Astrocyte (in vitro differentiated cells and primary cell): ENCODE measurements at regions not wholly inside any gene's neighbourhood (a gene's known extent, or its start where the extent isn't known, plus 50 kb on each side); places are given as distances from the start of the nearest gene placed in this dataset.
A peak's percentile ranks its signal among the peaks of the same experiment; 100 is the strongest.

Experiments used
- DNase-seq: peaks from one replicate; pipeline ENCODE4 v3.0.0-alpha.2; 2010; ENCODE audit warnings: low read depth
- FAIRE-seq: peaks from 2 replicates; lab custom pipeline; 2011; peaks lifted over from hg19 to GRCh38; lab: Jason Lieb, UNC
- H2AFZ ChIP-seq: 2 replicates; pipeline ENCODE4 v1.6.0; 2012; ENCODE audit warnings: low read depth, low read length, inconsistent platforms
- H3K27ac ChIP-seq: 2 replicates; pipeline ENCODE4 v1.5.1; 2011; ENCODE audit warnings: low read depth, low read length, inconsistent platforms
- H3K27me3 ChIP-seq: 2 replicates; pipeline ENCODE4 v1.6.0; 2011; ENCODE audit warnings: low read length, inconsistent platforms; ENCODE audit not compliant: insufficient read depth
- H3K36me3 ChIP-seq: 2 replicates; pipeline ENCODE4 v1.5.1; 2011; ENCODE audit warnings: low read length, inconsistent platforms; ENCODE audit not compliant: insufficient read depth
- H3K4me1 ChIP-seq: 2 replicates; pipeline ENCODE4 v1.5.1; 2011; ENCODE audit warnings: low read length, inconsistent platforms; ENCODE audit not compliant: insufficient read depth
- H3K4me2 ChIP-seq: 2 replicates; pipeline ENCODE4 v1.6.0; 2012; ENCODE audit warnings: low read length, inconsistent platforms
- H3K4me3 ChIP-seq: 2 replicates; pipeline ENCODE4 v1.5.1; 2011; ENCODE audit warnings: low read depth, mild to moderate bottlenecking, low read length, inconsistent platforms; ENCODE audit not compliant: insufficient read depth
- H3K79me2 ChIP-seq: 2 replicates; pipeline ENCODE4 v1.6.0; 2012; ENCODE audit warnings: mild to moderate bottlenecking, low read length, inconsistent platforms; ENCODE audit not compliant: insufficient read depth
- H3K9ac ChIP-seq: 2 replicates; pipeline ENCODE4 v1.6.0; 2012; ENCODE audit warnings: mild to moderate bottlenecking, low read length, inconsistent platforms
- H3K9me3 ChIP-seq: 2 replicates; pipeline ENCODE4 v1.5.1; 2012; ENCODE audit warnings: low read depth, mild to moderate bottlenecking, low read length, inconsistent platforms; ENCODE audit not compliant: insufficient read depth
- H4K20me1 ChIP-seq: 2 replicates; pipeline ENCODE4 v1.6.0; 2012; ENCODE audit warnings: low read length, inconsistent platforms; ENCODE audit not compliant: insufficient read depth
- H3K27ac Mint-ChIP-seq: one replicate; pipeline ENCODE4 v1.8.0; 2021; ENCODE audit warnings: mild to moderate bottlenecking, mixed read lengths; ENCODE audit not compliant: unreplicated experiment
- H3K27me3 Mint-ChIP-seq: one replicate; pipeline ENCODE4 v1.8.0; 2021; ENCODE audit warnings: low read depth, mixed read lengths; ENCODE audit not compliant: unreplicated experiment
- H3K36me3 Mint-ChIP-seq: one replicate; pipeline ENCODE4 v1.8.0; 2021; ENCODE audit warnings: low read depth, mixed read lengths; ENCODE audit not compliant: unreplicated experiment
- H3K4me1 Mint-ChIP-seq: one replicate; pipeline ENCODE4 v1.8.0; 2021; ENCODE audit warnings: low read depth, mixed read lengths; ENCODE audit not compliant: unreplicated experiment
- H3K4me3 Mint-ChIP-seq: one replicate; pipeline ENCODE4 v1.8.0; 2021; ENCODE audit warnings: mild to moderate bottlenecking, moderate library complexity, mixed read lengths; ENCODE audit not compliant: unreplicated experiment
- H3K9me3 Mint-ChIP-seq: one replicate; pipeline ENCODE4 v1.8.0; 2021; ENCODE audit warnings: mild to moderate bottlenecking, mixed read lengths; ENCODE audit not compliant: unreplicated experiment
- EZH2 ChIP-seq: IDR thresholded peaks from 2 replicates; pipeline ENCODE4 v1.6.1; 2012; ENCODE audit warnings: mild to moderate bottlenecking, low read length, inconsistent platforms; ENCODE audit not compliant: insufficient read depth
- TF ChIP-seq, protein P1 (sequence below): IDR thresholded peaks from 2 replicates; pipeline ENCODE4 v1.5.1; 2011; ENCODE audit warnings: low read depth, mild to moderate bottlenecking, inconsistent platforms, low read length, moderate library complexity; ENCODE audit not compliant: insufficient read depth

DNA sequence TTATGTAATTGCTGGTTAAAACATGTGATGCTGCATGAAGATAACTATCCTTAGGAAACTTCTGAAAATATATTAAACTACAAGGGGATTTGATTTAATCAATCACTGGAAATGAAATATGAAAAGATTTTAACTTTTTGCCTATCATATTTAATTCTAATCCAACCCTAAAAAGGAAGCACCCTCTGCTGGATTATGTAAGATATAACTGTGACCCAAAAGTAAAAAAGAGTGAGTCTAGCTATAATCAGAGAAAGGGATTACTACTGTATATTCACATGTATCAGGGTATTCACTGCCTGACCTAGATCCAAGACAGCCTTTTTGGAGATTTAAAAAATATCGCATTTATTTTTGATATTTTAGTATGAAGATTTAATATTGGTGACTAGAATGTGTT lies 295.5 kb downstream of the MDFIC start:
- FAIRE-seq = no peak
- H3K4me3 Mint-ChIP-seq = no peak overlapping the region
- Histone ChIP-seq H3K4me2 (no peak overlapping the region), H3K27ac (no peak overlapping the region), H3K4me3 (no peak overlapping the region), H3K27me3 (no peaks in the 10 kb centered on the region), H3K36me3 (no peaks in the 10 kb centered on the region), H2AFZ (no peak overlapping the region), H3K9ac (no peak overlapping the region), H3K4me1 (no peaks in the 10 kb centered on the region), H3K79me2 (no peaks in the 10 kb centered on the region), H4K20me1 (no peaks in the 10 kb centered on the region), H3K9me3 (no peaks in the 10 kb centered on the region)
- DNase-seq = no peak
- no peaks in the 10 kb centered on the region for H3K27me3 Mint-ChIP-seq
- no peak overlapping the region for H3K27ac Mint-ChIP-seq
- H3K36me3 Mint-ChIP-seq = no peaks in the 10 kb centered on the region
- TF ChIP-seq EZH2 = no peak
- TF ChIP-seq, protein P1, sequence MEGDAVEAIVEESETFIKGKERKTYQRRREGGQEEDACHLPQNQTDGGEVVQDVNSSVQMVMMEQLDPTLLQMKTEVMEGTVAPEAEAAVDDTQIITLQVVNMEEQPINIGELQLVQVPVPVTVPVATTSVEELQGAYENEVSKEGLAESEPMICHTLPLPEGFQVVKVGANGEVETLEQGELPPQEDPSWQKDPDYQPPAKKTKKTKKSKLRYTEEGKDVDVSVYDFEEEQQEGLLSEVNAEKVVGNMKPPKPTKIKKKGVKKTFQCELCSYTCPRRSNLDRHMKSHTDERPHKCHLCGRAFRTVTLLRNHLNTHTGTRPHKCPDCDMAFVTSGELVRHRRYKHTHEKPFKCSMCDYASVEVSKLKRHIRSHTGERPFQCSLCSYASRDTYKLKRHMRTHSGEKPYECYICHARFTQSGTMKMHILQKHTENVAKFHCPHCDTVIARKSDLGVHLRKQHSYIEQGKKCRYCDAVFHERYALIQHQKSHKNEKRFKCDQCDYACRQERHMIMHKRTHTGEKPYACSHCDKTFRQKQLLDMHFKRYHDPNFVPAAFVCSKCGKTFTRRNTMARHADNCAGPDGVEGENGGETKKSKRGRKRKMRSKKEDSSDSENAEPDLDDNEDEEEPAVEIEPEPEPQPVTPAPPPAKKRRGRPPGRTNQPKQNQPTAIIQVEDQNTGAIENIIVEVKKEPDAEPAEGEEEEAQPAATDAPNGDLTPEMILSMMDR = no peak
- H3K4me1 Mint-ChIP-seq = peaks cover 10% of the 10 kb centered on the region
- H3K9me3 Mint-ChIP-seq = peaks cover 3% of the 10 kb centered on the region

DNA sequence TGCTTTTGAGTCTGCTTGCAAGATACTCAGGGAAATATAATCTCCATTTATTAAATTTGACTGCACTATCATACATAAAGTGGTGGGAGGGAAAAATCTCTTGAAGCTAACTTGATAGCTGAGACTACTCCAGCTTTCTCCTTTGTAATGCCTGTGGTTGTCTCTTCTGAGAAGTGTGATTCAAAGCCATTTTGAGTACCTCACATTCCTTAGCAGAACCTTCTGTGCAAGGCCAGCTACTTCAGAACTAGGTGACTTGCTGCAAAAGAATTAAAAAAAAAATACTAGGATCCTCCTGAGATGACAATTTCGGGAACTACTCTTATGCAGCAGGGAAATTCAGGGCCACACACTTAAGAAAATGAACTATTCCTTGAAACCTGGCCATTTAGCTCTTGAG lies 294.8 kb downstream of the MDFIC start:
- no peak overlapping the region for H3K9ac ChIP-seq
- no peaks in the 10 kb centered on the region for H3K36me3 Mint-ChIP-seq
- no peaks in the 10 kb centered on the region for H3K27me3 Mint-ChIP-seq
- no peaks in the 10 kb centered on the region for H3K27me3 ChIP-seq
- no peaks in the 10 kb centered on the region for H3K79me2 ChIP-seq
- H3K27ac Mint-ChIP-seq = no peak overlapping the region
- no peak overlapping the region for H2AFZ ChIP-seq
- H3K36me3 ChIP-seq = no peaks in the 10 kb centered on the region
- H3K4me1 ChIP-seq = no peaks in the 10 kb centered on the region
- peak; percentile 76 for DNase-seq
- no peaks in the 10 kb centered on the region for H3K9me3 ChIP-seq
- H3K9me3 Mint-ChIP-seq = peaks cover 3% of the 10 kb centered on the region
- peaks cover 10% of the 10 kb centered on the region for H3K4me1 Mint-ChIP-seq
- no peaks in the 10 kb centered on the region for H4K20me1 ChIP-seq
- H3K4me3 ChIP-seq = no peak overlapping the region
- no peak overlapping the region for H3K27ac ChIP-seq
- no peak overlapping the region for H3K4me2 ChIP-seq
- TF ChIP-seq, protein P1 = no peak
- no peak for TF ChIP-seq EZH2
- no peak for FAIRE-seq
- no peak overlapping the region for H3K4me3 Mint-ChIP-seq

DNA sequence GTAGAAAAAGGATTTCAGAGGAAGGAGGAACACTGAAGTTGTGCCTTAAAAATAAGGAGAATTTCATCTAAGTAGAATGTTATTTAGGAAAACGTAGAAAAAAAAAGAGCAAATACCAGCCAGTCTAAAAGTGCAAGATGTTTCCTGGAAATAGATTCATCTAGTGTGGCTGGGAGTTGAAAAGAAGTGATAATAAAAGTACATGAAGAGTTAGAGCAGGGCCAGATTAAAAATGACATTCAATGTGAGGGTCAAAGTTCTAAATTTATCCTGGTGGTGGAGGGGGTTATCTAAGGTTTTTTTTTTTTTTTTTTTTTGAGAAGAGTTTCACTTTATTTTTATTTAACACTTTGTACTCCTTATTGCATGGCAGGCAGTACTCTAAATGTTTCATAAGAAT lies 289.3 kb downstream of the MDFIC start:
- Mint-ChIP-seq H3K4me1 (peaks cover under 1% of the 10 kb centered on the region), H3K4me3 (no peak overlapping the region), H3K27me3 (no peaks in the 10 kb centered on the region), H3K9me3 (peaks cover 7% of the 10 kb centered on the region), H3K36me3 (no peaks in the 10 kb centered on the region), H3K27ac (no peak overlapping the region)
- H3K36me3 ChIP-seq = no peaks in the 10 kb centered on the region
- H4K20me1 ChIP-seq = no peaks in the 10 kb centered on the region
- peaks cover 6% of the 10 kb centered on the region for H3K9me3 ChIP-seq
- no peak overlapping the region for H3K27ac ChIP-seq
- no peak overlapping the region for H3K4me2 ChIP-seq
- no peak overlapping the region for H3K4me3 ChIP-seq
- no peaks in the 10 kb centered on the region for H3K27me3 ChIP-seq
- no peaks in the 10 kb centered on the region for H3K79me2 ChIP-seq
- no peak for TF ChIP-seq EZH2
- TF ChIP-seq, protein P1 = no peak
- H2AFZ ChIP-seq = no peak overlapping the region
- no peak for DNase-seq
- no peak overlapping the region for H3K9ac ChIP-seq
- no peak for FAIRE-seq
- H3K4me1 ChIP-seq = no peaks in the 10 kb centered on the region
